ENCODE measurements at regions not wholly inside any gene's neighbourhood (a gene's known extent, or its start where the extent isn't known, plus 50 kb on each side); places are given as distances from the start of the nearest gene placed in this dataset.

DNA sequence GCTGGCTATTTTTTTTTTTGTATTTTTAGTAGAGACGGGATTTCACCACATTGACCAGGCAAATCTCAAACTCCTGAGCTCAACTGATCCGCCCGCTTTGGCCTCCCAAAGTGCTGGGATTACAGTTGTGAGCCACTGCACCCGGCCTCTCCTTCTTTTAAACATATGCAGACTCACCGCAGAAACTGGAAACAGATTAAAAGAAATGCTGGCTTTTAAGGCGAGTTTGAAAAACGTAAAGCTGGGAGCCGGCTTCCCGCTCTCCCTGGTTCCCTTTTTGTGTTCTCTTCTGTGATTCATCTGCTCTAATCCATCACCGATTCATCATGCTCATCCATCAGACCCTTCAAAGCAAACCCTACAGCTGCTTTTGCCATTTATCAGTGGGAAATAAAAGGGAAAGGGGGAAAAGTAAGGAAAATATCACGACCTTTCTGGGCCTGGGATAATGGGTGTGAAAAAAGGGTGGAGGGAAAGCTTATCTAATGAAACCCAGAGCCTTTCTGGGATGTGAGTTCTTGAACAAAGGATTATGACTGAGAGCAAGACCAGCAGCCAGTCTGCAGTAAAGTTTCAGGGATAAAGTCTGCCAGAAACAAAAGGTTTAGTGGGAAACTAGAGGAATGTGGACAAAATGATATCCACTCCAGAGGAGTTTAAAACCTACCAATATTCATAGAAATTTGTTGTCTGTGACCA, 92.3 kb upstream of the LRIG1 start:
- DNase-seq = peak; percentile 64

DNA sequence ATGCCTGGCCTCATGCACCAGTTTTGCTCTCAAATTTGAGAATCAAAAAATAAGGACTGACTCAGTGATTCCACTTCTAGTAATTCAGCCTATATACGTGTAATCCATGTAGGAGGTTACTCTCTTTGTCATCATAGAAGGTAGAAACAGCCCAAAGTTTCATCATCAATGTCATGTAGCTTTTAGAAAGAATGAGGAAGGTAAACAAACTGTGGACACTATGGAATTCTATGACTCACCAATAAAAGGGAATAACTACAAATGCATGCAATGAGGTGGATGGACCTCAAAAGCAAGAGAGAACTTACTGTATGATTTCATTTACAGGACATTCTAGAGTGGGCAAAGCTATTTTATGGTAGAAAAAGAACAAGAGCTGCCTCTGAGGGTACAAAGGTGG, 93.2 kb upstream of the LRIG1 start:
- no peak for DNase-seq

DNA sequence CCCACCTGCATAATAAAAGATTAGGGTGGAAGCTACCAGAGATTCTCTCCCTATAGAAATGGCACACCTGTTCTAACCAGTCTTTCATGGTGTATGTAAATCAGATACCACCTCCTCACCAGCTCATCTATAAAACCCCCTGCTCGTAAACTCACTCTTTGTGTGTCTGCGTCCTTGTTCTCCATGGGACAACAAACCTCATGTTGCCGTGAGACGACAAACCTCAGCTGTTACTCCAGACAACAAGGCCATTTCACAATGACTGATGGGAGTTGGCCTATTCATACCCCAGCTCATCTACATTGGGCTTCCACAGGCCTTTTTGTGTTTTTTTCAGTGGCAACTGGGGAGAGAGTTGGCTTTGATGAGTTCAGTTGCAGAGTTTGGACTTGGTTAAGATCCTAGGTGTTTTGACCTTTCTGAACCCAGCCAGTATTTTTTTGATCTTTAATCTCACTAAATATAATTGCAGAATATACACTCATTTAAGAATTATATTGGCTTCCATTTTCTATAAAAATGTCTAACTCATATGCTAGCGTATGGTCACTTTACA, 96.6 kb upstream of the LRIG1 start:
- DNase-seq = no peak

DNA sequence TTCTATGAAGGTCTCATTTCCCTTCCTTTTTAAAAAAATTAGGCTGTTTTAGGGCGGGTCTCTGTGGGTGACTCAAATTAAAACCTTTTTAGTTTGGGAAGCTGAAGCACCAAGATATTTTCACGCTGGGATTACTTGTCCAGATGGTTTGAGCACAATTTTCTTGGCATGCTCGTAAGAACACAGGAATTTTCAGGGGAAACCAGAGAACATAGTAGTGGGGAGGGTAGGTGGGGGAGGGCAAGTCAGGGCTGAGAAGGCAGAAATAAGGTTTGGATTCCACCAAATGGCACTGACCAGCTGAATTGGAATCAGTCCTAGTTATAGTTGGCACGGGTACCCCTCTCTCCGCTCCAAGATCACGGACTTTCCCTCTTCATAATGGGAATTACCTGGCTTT, 97.3 kb upstream of the LRIG1 start:
- peak; percentile 73 for DNase-seq

DNA sequence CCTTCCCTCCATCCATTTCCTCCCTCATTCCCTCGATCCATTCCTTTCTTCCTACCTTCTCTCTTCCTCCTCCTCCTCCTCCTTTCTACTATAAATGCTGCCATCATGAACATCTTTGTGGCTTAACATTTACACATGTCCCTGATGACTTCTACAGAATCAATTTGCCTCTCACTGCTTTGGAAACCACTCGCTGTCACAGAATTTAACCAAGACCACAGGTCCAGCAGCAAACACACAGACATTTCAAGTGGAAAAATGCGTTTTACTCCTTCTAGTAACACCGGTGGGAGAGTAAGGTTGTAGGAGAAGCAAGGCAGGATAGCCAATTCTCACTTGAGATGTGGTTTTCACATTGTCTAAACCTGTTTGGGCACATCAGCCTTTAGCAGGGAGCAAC, 101.4 kb upstream of the LRIG1 start:
- DNase-seq = no peak

DNA sequence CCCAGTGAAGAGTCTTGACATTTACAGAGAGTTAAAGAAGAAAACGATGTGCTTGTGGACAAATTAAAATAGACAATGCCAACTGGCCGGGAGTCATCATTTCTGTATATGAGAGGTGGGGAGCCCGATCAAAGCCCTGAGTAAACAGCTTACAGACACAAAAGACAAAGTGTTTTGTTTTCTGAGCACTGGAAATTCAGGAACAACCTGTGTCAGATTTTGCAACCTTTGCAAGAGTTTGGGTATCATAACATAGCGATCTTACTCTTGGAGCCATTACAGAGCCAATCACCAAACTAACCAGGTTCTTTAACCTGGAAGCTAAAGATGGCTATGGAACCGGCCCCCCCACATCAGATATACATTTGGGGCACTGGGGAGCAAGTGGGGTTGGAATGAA, 101.9 kb upstream of the LRIG1 start:
- DNase-seq = no peak

DNA sequence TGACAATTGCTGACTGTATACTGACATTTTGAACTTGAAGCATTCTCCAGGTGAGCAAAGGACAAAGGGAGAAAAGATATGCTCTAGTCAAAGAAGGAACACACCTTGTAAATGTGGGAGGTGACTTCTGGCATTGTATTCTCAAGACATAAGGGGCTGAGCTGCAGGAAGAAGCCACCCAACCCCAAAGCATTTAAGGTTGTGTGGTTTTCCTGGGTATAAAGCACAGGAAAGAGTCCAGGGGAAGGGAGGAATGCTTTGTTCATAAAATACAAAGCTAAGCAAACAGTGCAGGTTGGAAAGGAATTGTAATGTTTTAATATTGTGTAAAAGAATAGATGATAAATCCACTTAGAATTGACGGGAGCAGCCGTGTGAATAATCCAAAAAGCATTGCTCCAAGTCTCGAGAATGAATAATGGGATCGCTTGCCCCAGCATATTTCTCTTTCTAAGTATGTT, 102.4 kb upstream of the LRIG1 start:
- no peak for DNase-seq

DNA sequence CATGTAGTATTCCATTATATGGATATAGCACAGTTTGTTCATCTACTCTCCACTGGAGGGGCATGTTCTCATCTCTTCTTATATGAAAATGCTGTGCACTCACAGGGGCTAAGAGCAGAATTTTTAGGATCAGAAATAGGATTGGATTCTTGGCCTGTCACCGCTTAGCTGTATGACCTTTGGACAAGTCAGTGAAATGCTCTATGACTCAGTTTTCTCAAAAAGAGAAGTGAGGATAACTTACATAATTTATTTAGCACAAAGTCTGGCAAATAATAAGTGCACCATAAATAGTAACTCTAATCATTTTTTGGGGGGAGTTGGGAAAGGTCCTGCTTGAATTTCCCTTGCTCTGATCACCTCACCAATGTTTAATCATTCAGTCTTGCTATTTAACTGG, 103.7 kb upstream of the LRIG1 start:
- no peak for DNase-seq

DNA sequence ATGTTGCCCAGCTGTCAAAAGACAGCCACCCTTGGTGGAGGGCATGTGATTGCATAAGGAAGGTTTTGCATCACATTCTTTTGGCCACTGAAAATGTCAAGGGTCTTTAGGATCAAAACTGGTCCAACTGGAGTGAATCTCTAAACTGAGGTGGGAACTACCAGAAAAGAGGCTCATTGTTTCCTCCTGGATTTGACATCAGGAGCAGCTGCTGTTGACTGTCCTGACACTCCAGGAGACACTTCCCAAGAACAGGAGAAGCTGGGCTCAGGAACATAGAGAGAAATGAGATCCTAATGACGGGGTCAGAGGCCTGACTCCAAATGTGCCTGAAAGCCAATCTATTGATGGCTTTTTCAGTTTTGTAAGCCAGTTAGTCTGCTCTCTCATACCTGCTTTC, 105.3 kb upstream of the LRIG1 start:
- DNase-seq = no peak

DNA sequence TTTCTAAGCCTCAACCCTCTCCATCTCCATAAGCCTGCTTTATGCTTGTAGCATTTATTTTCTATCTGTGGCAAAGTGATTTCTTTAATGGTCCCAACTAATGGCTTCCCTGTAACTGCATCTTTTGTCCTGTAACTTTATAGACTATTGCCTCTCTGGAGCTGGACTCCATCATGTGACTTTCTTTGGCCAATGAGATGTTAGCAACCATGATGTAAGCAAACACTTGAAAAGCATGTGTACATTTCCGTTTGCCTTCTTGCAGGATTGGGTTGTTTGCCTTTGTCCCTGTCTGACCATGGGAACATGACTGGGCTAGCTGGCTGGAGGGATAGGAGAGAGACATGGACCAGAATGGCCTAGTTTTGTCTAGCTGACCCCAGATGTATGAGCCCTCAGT, 106.0 kb upstream of the LRIG1 start:
- DNase-seq = no peak

DNA sequence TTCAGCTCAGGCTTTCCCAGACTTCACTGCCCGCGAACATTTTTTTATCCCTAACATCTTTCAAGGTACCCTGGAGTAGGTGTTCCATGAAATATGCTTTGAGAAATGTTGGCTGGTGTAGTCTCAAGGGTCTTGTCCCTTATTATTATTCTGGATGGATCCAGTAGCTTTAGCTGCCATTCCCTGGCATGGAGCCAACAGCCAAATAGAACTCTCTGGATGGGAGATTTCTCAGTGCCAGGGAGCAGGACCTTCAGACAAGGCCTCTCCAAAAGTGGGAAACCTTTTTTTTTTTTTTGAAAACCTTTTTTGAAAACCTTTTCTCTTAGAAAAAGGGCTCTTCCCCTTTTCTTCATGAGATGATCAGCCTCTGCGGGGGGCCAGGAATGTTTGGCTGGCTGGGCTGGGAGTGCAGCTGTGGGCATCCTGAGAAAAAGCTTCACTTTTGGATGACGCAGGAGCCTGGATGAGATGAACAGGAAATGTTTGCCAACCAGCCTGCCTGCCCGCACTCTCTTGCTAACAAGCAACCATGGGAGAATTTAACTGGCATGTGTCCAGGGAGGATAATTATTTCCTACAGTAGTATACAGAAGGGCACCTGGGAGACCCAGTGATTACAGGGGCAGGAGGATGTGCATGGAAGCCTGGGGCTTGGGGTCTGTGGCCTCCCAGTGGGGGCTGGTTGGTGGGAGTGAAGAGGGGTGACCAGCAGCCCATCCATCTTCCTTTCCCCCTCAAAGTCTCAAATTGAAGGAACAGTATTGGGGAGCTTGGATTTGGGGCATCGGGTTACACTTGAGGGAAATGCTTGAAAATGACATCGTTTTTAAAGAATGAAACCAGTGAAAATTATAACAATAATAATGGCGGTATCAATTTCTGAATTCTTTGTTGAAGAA, 109.1 kb upstream of the LRIG1 start:
- DNase-seq = peak; percentile 68

DNA sequence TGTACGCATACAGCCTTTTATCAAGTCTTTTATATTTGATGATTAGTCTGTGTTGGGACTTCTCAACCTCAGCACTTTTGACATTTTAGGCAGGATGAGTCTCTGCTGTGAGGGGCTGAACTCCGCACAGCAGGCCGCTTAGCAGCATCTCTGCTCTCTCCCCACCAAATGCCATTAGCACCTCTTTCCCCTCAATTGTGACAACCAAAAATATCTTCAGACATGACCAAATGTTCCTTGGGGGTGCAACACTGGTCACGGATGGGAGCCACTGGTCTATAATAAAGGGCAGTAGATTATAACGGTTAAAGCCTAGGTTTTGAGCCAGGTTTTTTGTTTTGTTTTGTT, 109.7 kb upstream of the LRIG1 start:
- no peak for DNase-seq

DNA sequence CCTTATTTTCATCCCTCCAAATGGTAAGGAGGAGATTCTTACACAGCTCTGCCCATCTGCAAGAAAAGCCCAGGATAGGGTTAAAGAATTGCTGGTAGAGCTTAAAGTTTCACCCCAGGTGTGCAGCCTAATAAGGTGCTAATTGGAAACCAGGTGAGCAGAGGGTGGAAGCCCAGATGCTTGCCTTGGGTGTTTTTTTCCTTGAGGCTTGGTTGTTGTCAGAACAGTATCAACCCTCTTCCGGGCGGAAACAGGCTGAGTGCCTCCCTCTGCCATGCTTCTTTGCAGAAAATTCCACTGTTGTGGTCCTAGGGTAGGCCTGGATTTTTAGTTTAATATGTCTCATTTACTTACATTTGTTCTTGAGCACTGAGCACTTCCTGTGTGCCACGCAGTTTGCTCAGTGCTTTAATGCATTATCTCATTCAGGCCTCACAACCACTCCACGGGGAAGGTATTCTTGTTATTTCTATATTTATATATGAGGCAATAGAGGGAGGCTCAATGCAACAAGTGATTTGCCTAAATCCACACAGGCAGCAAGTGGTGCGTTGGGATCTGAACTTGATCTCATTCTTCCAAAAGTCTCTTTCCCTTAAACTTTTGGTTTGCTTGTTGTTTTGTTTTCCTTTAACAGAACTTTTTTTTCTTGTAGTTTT, 115.0 kb upstream of the LRIG1 start:
- DNase-seq = no peak

DNA sequence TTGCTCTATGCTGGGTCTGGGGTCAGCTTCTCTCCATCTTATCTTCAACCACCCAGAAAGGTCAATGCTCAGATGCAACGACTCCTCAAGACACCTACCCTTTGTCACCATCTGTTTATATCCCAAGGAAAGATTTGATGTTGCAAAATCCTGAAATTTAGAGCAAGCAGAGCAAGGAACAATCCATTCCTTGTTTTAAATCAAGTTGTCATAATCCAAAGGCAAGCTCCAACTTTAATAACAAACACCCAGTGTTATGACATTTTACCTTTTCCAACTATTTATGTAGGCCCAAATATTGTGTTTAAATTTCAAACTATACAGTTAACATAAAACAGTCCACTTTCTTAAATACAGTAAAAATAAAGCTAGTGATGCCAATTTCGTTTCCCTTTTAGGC, 116.5 kb upstream of the LRIG1 start:
- no peak for DNase-seq

DNA sequence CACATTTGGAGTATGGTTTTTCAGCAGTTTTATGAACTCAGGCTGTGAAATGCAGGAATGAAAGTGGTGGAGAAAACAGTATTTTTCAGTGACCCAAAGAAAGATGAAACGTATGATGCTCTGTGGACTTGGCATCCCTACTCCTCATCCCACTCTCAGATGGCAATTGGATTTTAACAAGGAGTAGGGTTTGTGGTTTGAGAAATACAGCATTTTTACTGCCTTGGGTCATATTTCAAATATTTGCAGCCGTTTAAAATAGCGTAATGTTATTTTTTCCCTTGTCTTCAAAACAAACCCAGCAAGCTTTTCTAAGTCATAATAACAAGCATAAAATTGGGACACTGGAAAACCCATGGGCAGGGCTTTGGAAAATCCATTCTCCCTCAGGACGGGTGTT, 117.2 kb upstream of the LRIG1 start:
- no peak for DNase-seq

DNA sequence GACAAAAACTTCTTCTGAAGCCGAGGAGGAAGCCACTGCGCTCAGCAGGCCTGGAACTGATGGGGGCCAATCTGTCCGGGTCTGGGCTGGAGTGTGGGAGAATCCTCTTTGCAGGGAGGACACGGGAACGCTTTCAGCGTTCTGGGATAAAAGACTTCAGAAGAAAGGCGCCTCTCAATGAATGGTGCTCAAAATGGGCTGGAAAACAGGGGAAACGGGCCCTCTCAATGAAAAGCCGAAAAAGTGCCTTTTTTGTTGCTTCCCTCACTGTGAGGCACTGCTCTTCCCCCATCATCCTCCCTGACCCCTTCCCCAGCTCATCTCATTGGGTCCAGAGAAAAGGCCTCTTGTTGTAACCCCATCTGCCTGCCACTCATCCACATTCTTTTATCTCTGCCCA, 119.5 kb upstream of the LRIG1 start:
- DNase-seq = no peak

DNA sequence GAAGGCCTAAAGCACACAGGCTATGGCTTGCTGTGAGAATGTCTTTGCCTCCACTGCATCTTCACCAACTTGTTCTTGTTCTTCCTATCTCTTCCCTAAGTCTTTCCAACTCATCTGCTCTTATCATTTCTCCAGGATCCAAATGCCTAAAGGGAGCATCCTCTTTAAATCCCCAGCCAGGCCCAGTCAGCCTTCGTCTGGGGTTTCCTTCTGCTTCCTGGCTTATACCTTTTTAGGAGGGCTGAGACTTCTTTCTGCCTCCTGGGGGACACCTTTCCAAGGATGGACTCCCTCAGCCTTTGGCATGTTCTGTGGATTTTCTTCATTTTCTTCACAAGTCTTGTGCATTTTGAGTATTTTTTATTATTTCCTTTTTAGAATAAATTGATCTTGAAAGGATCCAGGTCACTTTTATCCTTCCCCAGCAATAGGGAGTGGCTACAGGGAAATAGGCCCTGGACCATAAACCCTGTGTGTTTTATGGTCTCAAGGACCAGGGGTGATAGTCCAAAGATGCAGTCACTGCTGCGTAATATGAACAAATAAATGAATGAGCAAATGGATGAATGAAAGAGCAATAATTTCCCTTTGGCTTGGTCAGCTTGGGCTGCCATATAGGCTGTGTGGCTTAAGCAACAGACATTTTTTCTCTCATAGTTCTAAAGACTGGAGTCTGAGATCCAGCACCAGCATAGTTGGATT, 122.1 kb upstream of the LRIG1 start:
- DNase-seq = no peak

DNA sequence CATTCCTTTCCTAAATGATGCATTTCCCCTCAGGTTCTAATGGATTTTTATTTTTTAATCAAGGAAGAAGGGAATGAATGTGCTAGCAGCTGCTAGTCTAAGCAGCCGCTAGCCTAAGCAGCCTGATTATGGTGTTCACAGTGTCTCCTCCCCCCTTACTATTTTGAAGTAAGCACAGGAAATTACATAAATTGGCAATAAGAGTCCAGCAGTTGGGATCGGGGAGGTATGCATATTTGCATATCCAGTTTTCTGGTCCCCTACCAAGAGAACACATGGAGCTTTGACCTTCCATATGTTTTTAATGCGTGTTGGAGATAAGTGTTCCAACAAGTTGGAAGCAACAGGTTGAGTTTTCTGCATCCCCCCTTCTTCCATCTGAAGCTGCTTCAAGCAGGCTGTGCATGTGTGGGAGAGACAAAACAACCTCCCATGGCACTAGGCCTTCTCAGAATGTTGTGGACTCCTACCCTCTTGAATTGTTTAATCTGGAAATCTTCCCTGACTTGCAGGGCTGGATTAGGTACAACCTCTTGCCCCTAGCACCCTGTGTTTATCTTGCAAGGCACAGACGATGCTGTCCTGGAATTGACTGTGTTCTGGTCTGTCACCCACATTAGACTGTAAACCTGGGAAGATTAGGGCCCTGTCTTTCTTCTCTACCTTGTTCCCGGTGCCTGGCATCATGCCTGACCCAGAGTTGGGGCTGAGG, 124.8 kb upstream of the LRIG1 start:
- DNase-seq = peak; percentile 50

DNA sequence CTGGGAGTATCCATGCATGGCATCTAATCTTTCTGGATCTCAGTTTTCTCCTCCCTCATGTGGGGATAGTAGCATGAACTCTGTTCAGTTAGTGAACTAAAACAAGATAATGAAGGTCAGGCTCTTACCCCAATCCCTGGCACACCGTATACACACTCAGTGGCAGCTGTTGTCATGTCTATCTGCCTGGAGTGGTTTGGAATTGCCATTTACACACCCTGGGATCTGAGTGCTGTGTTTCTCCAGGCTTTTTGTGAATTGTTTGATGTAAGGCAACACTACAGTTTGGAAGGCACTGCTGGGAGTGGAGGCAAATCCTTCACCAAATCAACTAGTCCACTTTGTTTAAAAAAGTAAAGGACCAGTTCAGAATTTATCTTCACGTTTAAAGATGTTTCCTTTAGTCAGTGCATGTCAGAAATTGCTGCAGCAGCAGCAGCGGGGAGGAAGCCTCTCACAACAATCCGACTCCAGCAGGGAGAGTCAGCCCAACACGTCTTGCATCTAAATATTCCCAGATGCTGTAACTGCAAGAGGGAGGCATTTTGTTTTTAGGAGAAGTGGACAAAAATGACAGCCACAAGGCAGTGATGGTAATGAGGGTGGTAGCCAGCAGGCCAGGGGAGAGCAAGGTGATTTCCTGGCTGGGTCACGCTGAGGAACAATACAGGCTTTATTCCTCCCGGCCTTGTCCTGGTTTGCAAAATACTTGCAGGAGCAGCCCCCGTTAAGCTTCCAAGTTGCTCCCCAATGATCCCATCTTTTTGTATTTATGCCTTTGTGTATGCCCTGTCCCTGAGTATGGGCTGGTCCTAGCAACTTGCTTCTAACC, 128.5 kb upstream of the LRIG1 start:
- DNase-seq = peak; percentile 51

DNA sequence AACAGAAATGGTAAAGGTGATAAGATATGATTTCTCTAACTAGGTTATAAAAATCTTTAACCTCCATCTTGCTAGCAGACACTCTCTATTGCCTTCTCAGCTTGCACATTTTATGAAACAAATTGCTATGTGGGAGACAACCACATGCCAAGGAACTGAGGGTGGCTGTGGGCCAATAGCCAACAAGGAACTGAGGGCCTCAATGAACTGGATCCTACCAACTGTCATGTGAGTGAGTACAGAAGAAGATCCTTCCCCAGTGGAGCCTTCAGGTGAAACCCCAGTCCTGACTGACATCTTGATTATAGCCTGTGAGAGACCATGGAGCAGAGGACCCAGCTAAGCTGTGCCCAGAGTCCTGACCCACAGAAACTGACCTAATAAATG, 129.2 kb upstream of the LRIG1 start:
- no peak for DNase-seq
